Eye (tissue), 1 donor: ENCODE measurements at regions not wholly inside any gene's neighbourhood (a gene's known extent, or its start where the extent isn't known, plus 50 kb on each side); places are given as distances from the start of the nearest gene placed in this dataset.

Experiments
- DNase-seq: peaks from one replicate; pipeline ENCODE4 v3.0.0-alpha.2; 2015

GRCh38 chr2:85939131-85939530 lies 50.3 kb upstream of the ST3GAL5 start:
- DNase-seq, result no peak
